ENCODE measurements at regions not wholly inside any gene's neighbourhood (a gene's known extent, or its start where the extent isn't known, plus 50 kb on each side); places are given as distances from the start of the nearest gene placed in this dataset.
"Not testable (repeated sequence)": the region's sequence is repeated elsewhere in the genome, so short reads cannot be mapped to it uniquely, and the experiment has no call there.

DNA sequence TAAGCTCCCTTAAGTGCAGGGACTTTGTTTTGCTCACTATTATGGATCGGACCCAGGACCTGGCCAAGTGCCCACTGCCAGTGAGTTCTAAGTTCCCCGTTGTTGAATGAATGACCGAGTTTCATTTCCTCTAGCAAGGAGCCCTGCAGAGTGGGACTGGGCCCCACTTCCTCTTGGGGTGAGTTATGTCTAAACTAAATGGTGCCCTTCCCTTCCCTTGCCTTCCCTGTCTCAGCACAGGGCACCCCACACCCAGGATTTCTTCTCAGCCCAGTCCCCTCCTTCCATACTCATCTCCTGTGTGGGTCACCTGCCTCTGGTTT, 195.3 kb upstream of the HS6ST1 start:
- Histone ChIP-seq H3K4me1 (ENCODE audit: control insufficient read depth, low read length) (peaks cover 14% of the 10 kb centered on the region), H3K4me2 (ENCODE audit: low read length) (peak overlapping the region; percentile 52), H3K9me2 (replicated peaks; ENCODE audit: control insufficient read depth, low read length) (no peaks in the 10 kb centered on the region), H3K36me3 (ENCODE audit: control insufficient read depth, low read length) (no peaks in the 10 kb centered on the region), H3F3A (ENCODE audit: control insufficient read depth, insufficient read depth) (no peaks in the 10 kb centered on the region), H3K9me3 (ENCODE audit: control insufficient read depth, insufficient read depth, low read length) (no peaks in the 10 kb centered on the region), H3K27me3 (ENCODE audit: control insufficient read depth, low read length) (no peaks in the 10 kb centered on the region), H3K27ac (ENCODE audit: low read depth, low read length) (no peak overlapping the region), H4K20me1 (ENCODE audit: control insufficient read depth, insufficient read depth, low read depth, low read length) (no peaks in the 10 kb centered on the region), H3K79me2 (ENCODE audit: control insufficient read depth, low read length) (no peaks in the 10 kb centered on the region), H3K4me3 (ENCODE audit: low read length) (peak overlapping the region; percentile 31)
- TF ChIP-seq EZH2phosphoT487 (IDR thresholded peaks at IDR 0.05; ENCODE audit: borderline replicate concordance, low read length) = no peak
- no peak for TF ChIP-seq CTCF (IDR thresholded peaks at IDR 0.05; ENCODE audit: low read depth, low read length, poor library complexity, severe bottlenecking)

GRCh38 chr2:128514555-128514955, 195.9 kb upstream of the HS6ST1 start:
- no peaks in the 10 kb centered on the region for H3K9me3 ChIP-seq (ENCODE audit: control insufficient read depth, insufficient read depth, low read length)
- no peaks in the 10 kb centered on the region for H3F3A ChIP-seq (ENCODE audit: control insufficient read depth, insufficient read depth)
- no peak overlapping the region for H3K4me3 ChIP-seq (ENCODE audit: low read length)
- no peaks in the 10 kb centered on the region for H3K9me2 ChIP-seq (replicated peaks; ENCODE audit: control insufficient read depth, low read length)
- H3K79me2 ChIP-seq (ENCODE audit: control insufficient read depth, low read length) = no peaks in the 10 kb centered on the region
- H3K4me1 ChIP-seq (ENCODE audit: control insufficient read depth, low read length) = peaks cover 14% of the 10 kb centered on the region
- H3K36me3 ChIP-seq (ENCODE audit: control insufficient read depth, low read length) = no peaks in the 10 kb centered on the region
- H3K4me2 ChIP-seq (ENCODE audit: low read length) = no peak overlapping the region
- TF ChIP-seq CTCF (IDR thresholded peaks at IDR 0.05; ENCODE audit: low read depth, low read length, poor library complexity, severe bottlenecking) (no peak), EZH2phosphoT487 (IDR thresholded peaks at IDR 0.05; ENCODE audit: borderline replicate concordance, low read length) (no peak)
- no peaks in the 10 kb centered on the region for H4K20me1 ChIP-seq (ENCODE audit: control insufficient read depth, insufficient read depth, low read depth, low read length)
- H3K27ac ChIP-seq (ENCODE audit: low read depth, low read length) = no peak overlapping the region
- no peaks in the 10 kb centered on the region for H3K27me3 ChIP-seq (ENCODE audit: control insufficient read depth, low read length)

GRCh38 chr2:128516938-128517337, 198.3 kb upstream of the HS6ST1 start:
- H3F3A ChIP-seq (ENCODE audit: control insufficient read depth, insufficient read depth) = no peaks in the 10 kb centered on the region
- H3K9me3 ChIP-seq (ENCODE audit: control insufficient read depth, insufficient read depth, low read length) = no peaks in the 10 kb centered on the region
- no peaks in the 10 kb centered on the region for H3K27me3 ChIP-seq (ENCODE audit: control insufficient read depth, low read length)
- no peaks in the 10 kb centered on the region for H3K36me3 ChIP-seq (ENCODE audit: control insufficient read depth, low read length)
- TF ChIP-seq CTCF (IDR thresholded peaks at IDR 0.05; ENCODE audit: low read depth, low read length, poor library complexity, severe bottlenecking) (no peak), EZH2phosphoT487 (IDR thresholded peaks at IDR 0.05; ENCODE audit: borderline replicate concordance, low read length) (no peak)
- no peak overlapping the region for H3K4me3 ChIP-seq (ENCODE audit: low read length)
- H3K9me2 ChIP-seq (replicated peaks; ENCODE audit: control insufficient read depth, low read length) = no peaks in the 10 kb centered on the region
- H3K79me2 ChIP-seq (ENCODE audit: control insufficient read depth, low read length) = no peaks in the 10 kb centered on the region
- no peak overlapping the region for H3K27ac ChIP-seq (ENCODE audit: low read depth, low read length)
- no peak overlapping the region for H3K4me2 ChIP-seq (ENCODE audit: low read length)
- H3K4me1 ChIP-seq (ENCODE audit: control insufficient read depth, low read length) = peaks cover 14% of the 10 kb centered on the region
- no peaks in the 10 kb centered on the region for H4K20me1 ChIP-seq (ENCODE audit: control insufficient read depth, insufficient read depth, low read depth, low read length)

GRCh38 chr2:128519028-128519427, 200.4 kb upstream of the HS6ST1 start:
- not testable (repeated sequence) for H3K9me3 ChIP-seq (ENCODE audit: control insufficient read depth, insufficient read depth, low read length); H3K4me2 ChIP-seq (ENCODE audit: low read length); H3K36me3 ChIP-seq (ENCODE audit: control insufficient read depth, low read length); H3F3A ChIP-seq (ENCODE audit: control insufficient read depth, insufficient read depth); H3K4me3 ChIP-seq (ENCODE audit: low read length); H3K27me3 ChIP-seq (ENCODE audit: control insufficient read depth, low read length); H4K20me1 ChIP-seq (ENCODE audit: control insufficient read depth, insufficient read depth, low read depth, low read length); H3K79me2 ChIP-seq (ENCODE audit: control insufficient read depth, low read length); H3K27ac ChIP-seq (ENCODE audit: low read depth, low read length); H3K9me2 ChIP-seq (replicated peaks; ENCODE audit: control insufficient read depth, low read length); H3K4me1 ChIP-seq (ENCODE audit: control insufficient read depth, low read length)

All from DOHH2 (cell line).